ENCODE measurements at regions not wholly inside any gene's neighbourhood (a gene's known extent, or its start where the extent isn't known, plus 50 kb on each side); places are given as distances from the start of the nearest gene placed in this dataset.

GRCh38 chr1:182173808-182174512, 112.4 kb upstream of the ZNF648 start:
- H3K27ac Mint-ChIP-seq (ENCODE audit: unreplicated experiment) = no peak overlapping the region
- no peak overlapping the region for H3K4me3 Mint-ChIP-seq
- no peak for DNase-seq (ENCODE audit: low read depth, low spot score)
- H3K9me3 Mint-ChIP-seq = peaks cover 2% of the 10 kb centered on the region
- no peak for TF ChIP-seq CTCF (conservative IDR thresholded peaks at IDR 0.05)
- no peaks in the 10 kb centered on the region for H3K36me3 Mint-ChIP-seq (ENCODE audit: low read depth)
- H3K27me3 Mint-ChIP-seq (ENCODE audit: low read depth) = no peaks in the 10 kb centered on the region
- peaks cover 6% of the 10 kb centered on the region for H3K4me1 Mint-ChIP-seq

- peaks cover 2% of the 10 kb centered on the region for H3K9me3 Mint-ChIP-seq
- TF ChIP-seq CTCF (conservative IDR thresholded peaks at IDR 0.05) = no peak
- no peak overlapping the region for H3K4me3 Mint-ChIP-seq
These were observed 111.2 kb upstream of the ZNF648 start for GRCh38 chr1:182172699-182173098.

GRCh38 chr1:182170891-182171461, 109.5 kb upstream of the ZNF648 start:
- no peaks in the 10 kb centered on the region for H3K27me3 Mint-ChIP-seq (ENCODE audit: low read depth)
- no peak for TF ChIP-seq CTCF (conservative IDR thresholded peaks at IDR 0.05)
- no peaks in the 10 kb centered on the region for H3K9me3 Mint-ChIP-seq
- no peak overlapping the region for H3K27ac Mint-ChIP-seq (ENCODE audit: unreplicated experiment)
- no peak overlapping the region for H3K4me3 Mint-ChIP-seq
- no peak for DNase-seq (ENCODE audit: low read depth, low spot score)
- peaks cover 6% of the 10 kb centered on the region for H3K4me1 Mint-ChIP-seq
- no peaks in the 10 kb centered on the region for H3K36me3 Mint-ChIP-seq (ENCODE audit: low read depth)

More at GRCh38 chr1:182172699-182173098, 111.2 kb upstream of the ZNF648 start:
- DNase-seq (ENCODE audit: low read depth, low spot score) = no peak
- Mint-ChIP-seq H3K27me3 (ENCODE audit: low read depth) (no peaks in the 10 kb centered on the region), H3K4me1 (peaks cover 6% of the 10 kb centered on the region), H3K27ac (ENCODE audit: unreplicated experiment) (no peak overlapping the region), H3K36me3 (ENCODE audit: low read depth) (no peaks in the 10 kb centered on the region)

- no peak for DNase-seq (ENCODE audit: low read depth, low spot score)
- TF ChIP-seq CTCF (conservative IDR thresholded peaks at IDR 0.05) = no peak
- Mint-ChIP-seq H3K27ac (ENCODE audit: unreplicated experiment) (no peak overlapping the region), H3K27me3 (ENCODE audit: low read depth) (no peaks in the 10 kb centered on the region), H3K4me3 (no peak overlapping the region), H3K9me3 (no peaks in the 10 kb centered on the region), H3K36me3 (ENCODE audit: low read depth) (no peaks in the 10 kb centered on the region), H3K4me1 (peaks cover 9% of the 10 kb centered on the region)
These were observed 107.7 kb upstream of the ZNF648 start for GRCh38 chr1:182169203-182169602.

- no peaks in the 10 kb centered on the region for H3K36me3 Mint-ChIP-seq (ENCODE audit: low read depth)
- H3K4me3 Mint-ChIP-seq = no peak overlapping the region
These were observed 105.2 kb upstream of the ZNF648 start for GRCh38 chr1:182166750-182167149.

More at GRCh38 chr1:182166750-182167149, 105.2 kb upstream of the ZNF648 start:
- H3K27ac Mint-ChIP-seq (ENCODE audit: unreplicated experiment) = no peak overlapping the region
- H3K9me3 Mint-ChIP-seq = peaks cover 4% of the 10 kb centered on the region
- no peak for DNase-seq (ENCODE audit: low read depth, low spot score)
- no peaks in the 10 kb centered on the region for H3K27me3 Mint-ChIP-seq (ENCODE audit: low read depth)
- TF ChIP-seq CTCF (conservative IDR thresholded peaks at IDR 0.05) = no peak
- H3K4me1 Mint-ChIP-seq = peaks cover 11% of the 10 kb centered on the region

All from neural crest cell (in vitro differentiated cells).